Adipocyte (in vitro differentiated cells): ENCODE measurements at regions not wholly inside any gene's neighbourhood (a gene's known extent, or its start where the extent isn't known, plus 50 kb on each side); places are given as distances from the start of the nearest gene placed in this dataset.
"Not testable (repeated sequence)": the region's sequence is repeated elsewhere in the genome, so short reads cannot be mapped to it uniquely, and the experiment has no call there.

Experiments used
- DNase-seq: peaks from one replicate; pipeline ENCODE4 v3.0.0-alpha.2; 2015; ENCODE audit warnings: low read depth
- H3K27me3 ChIP-seq: replicated peaks from 2 replicates; pipeline ENCODE4 v1.7.0; 2013; ENCODE audit warnings: mild to moderate bottlenecking, low read length, moderate library complexity; ENCODE audit not compliant: control insufficient read depth, insufficient read depth
- H3K36me3 ChIP-seq: 2 replicates; pipeline ENCODE4 v1.7.0; 2013; ENCODE audit warnings: low read length, mild to moderate bottlenecking, moderate library complexity; ENCODE audit not compliant: control insufficient read depth, insufficient read depth, severe bottlenecking
- H3K4me1 ChIP-seq: 2 replicates; pipeline ENCODE4 v1.7.0; 2013; ENCODE audit warnings: mild to moderate bottlenecking, low read length, moderate library complexity; ENCODE audit not compliant: control insufficient read depth, insufficient read depth
- H3K4me3 ChIP-seq: 2 replicates; pipeline ENCODE4 v1.7.0; 2013; ENCODE audit warnings: mild to moderate bottlenecking, low read length, moderate library complexity
- H3K9ac ChIP-seq: 2 replicates; pipeline ENCODE4 v1.7.0; 2013; ENCODE audit warnings: mild to moderate bottlenecking, low read length, moderate library complexity
- H3K9me3 ChIP-seq: 2 replicates; pipeline ENCODE4 v1.7.0; 2013; ENCODE audit warnings: mild to moderate bottlenecking, low read length, moderate library complexity; ENCODE audit not compliant: control insufficient read depth

DNA sequence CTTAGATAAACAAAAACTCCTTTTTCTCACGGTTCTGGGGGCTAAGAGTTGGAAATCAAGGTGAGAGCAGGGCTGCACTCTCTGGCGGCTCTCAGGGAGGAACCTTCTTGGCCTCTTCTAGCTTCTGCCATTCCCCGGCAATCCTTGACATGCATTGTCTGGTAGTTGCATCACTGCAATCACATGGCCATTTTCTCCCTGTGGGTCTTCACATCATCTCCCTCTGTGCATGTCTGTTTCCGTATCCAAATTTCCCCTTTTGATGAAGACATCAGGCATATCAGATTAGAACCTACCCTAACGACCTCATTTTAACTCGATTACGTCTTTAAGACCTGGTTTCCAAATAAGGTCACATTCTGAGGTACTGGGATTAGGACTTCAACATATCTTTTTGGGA, 129.2 kb upstream of the MAN2A1 start:
- no peaks in the 10 kb centered on the region for H3K27me3 ChIP-seq
- H3K4me3 ChIP-seq: no peak overlapping the region
- no peak for DNase-seq
- H3K4me1 ChIP-seq: peaks cover 9% of the 10 kb centered on the region
- H3K9ac ChIP-seq: no peak overlapping the region
- no peaks in the 10 kb centered on the region for H3K36me3 ChIP-seq
- no peaks in the 10 kb centered on the region for H3K9me3 ChIP-seq

DNA sequence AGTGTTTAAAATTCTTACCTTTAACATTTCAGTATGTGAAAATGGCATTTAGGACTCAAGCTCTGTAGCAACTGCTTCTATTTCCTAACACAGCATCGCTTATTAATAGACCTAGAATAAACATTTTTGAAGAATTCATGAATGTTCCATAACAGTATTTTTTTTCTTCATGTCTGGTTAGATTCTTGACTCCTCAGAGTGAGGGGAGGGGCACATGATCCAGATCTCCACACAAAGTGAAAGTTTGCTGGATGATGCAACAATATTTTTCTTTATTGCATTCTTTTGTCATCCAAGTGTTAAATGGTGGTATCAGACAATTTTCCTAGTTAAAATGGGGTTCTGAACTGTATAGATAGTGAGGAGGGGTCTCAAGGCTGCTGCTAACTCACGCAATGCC, 130.8 kb upstream of the MAN2A1 start:
- DNase-seq: peak; percentile 52
- no peak overlapping the region for H3K4me3 ChIP-seq
- H3K36me3 ChIP-seq: no peaks in the 10 kb centered on the region
- H3K4me1 ChIP-seq: peaks cover 9% of the 10 kb centered on the region
- H3K27me3 ChIP-seq: no peaks in the 10 kb centered on the region
- no peak overlapping the region for H3K9ac ChIP-seq
- no peaks in the 10 kb centered on the region for H3K9me3 ChIP-seq

- H3K4me3 ChIP-seq: no peak overlapping the region
- H3K36me3 ChIP-seq: no peaks in the 10 kb centered on the region
- H3K4me1 ChIP-seq: peaks cover 9% of the 10 kb centered on the region
- H3K27me3 ChIP-seq: no peaks in the 10 kb centered on the region
- DNase-seq: peak; percentile 4
- H3K9ac ChIP-seq: no peak overlapping the region
- H3K9me3 ChIP-seq: no peaks in the 10 kb centered on the region
Measured at GRCh38 chr5:109558364-109558763, 131.4 kb upstream of the MAN2A1 start.

- Histone ChIP-seq H3K27me3 (no peaks in the 10 kb centered on the region), H3K4me3 (no peak overlapping the region), H3K36me3 (no peaks in the 10 kb centered on the region), H3K9me3 (no peaks in the 10 kb centered on the region), H3K9ac (no peak overlapping the region), H3K4me1 (peaks cover 4% of the 10 kb centered on the region)
- DNase-seq: no peak
Measured at GRCh38 chr5:109553846-109554245, 135.9 kb upstream of the MAN2A1 start.

DNA sequence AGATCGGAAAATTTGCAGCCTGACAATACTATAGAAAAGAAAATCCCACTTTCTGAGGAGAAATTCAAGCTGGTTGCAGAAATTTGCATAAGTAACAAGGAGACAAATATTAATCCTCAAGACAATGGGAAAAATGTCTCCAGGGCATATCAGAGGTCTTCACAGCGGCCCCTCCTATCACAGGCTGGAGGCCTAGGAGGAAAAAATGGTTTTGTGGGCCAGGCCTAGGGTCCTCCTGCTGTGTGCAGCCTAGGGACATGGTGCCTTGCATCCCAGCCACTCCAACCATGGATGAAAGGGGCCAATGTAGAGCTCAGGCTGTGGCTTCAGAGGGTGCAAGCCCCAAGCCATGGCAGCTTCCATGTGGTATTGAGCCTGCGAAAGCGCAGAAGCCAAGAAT, 138.5 kb upstream of the MAN2A1 start:
- H3K4me3 ChIP-seq, H3K9me3 ChIP-seq, DNase-seq, H3K36me3 ChIP-seq, H3K4me1 ChIP-seq, H3K27me3 ChIP-seq, H3K9ac ChIP-seq: not testable (repeated sequence)

- Histone ChIP-seq H3K9ac (no peak overlapping the region), H3K36me3 (no peaks in the 10 kb centered on the region), H3K9me3 (no peaks in the 10 kb centered on the region), H3K4me1 (no peaks in the 10 kb centered on the region), H3K27me3 (no peaks in the 10 kb centered on the region), H3K4me3 (no peak overlapping the region)
- no peak for DNase-seq
Measured at GRCh38 chr5:109550077-109550476, 139.7 kb upstream of the MAN2A1 start.

GRCh38 chr5:109546461-109546860, 136.7 kb upstream of the PJA2 start:
- DNase-seq: peak; percentile 5
- no peaks in the 10 kb centered on the region for H3K36me3 ChIP-seq
- no peaks in the 10 kb centered on the region for H3K27me3 ChIP-seq
- H3K4me1 ChIP-seq: no peaks in the 10 kb centered on the region
- no peak overlapping the region for H3K4me3 ChIP-seq
- H3K9me3 ChIP-seq: no peaks in the 10 kb centered on the region
- H3K9ac ChIP-seq: no peak overlapping the region

DNA sequence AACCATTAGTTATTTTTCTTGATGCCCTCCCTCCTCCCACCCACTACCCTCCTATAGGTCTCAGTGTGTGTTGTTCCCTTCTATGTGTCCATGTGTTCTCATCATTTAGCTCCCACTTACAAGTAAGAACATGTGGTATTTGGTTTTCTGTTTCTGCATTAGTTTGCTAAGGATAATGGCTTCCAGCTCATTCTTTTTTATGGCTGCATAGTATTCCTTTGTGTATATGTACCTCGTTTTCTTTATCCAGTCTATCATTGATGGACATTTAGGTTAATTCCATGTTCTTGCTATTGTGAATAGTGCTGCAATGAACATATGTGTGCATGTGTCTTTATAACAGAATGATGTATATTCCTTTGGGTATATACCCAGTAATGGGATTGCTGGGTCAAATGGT, 135.1 kb upstream of the PJA2 start:
- DNase-seq, H3K9ac ChIP-seq, H3K9me3 ChIP-seq, H3K36me3 ChIP-seq, H3K27me3 ChIP-seq, H3K4me1 ChIP-seq, H3K4me3 ChIP-seq: not testable (repeated sequence)

DNA sequence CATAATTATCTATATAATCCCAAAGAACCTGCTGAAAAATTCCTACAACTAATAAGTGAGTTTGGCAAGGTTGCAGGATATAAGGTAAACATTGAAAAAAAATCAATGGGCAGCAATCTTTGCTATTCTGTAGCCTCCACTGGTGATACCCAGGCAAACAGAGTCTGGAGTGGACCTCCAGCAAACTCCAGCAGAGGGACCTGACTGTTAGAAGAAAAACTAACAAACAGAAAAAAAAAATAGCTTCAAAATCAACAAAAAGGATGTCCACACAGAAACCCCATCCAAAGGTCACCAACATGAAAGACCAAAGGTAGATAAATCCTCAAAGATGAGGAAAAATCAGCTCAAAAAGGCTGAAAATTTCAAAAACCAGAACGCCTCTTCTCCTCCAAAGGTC, 128.9 kb upstream of the PJA2 start:
- H3K36me3 ChIP-seq, H3K9me3 ChIP-seq, H3K4me1 ChIP-seq, H3K4me3 ChIP-seq, DNase-seq, H3K27me3 ChIP-seq, H3K9ac ChIP-seq: not testable (repeated sequence)

GRCh38 chr5:109535090-109535489, 125.3 kb upstream of the PJA2 start:
- not testable (repeated sequence) for H3K27me3 ChIP-seq, H3K36me3 ChIP-seq, DNase-seq, H3K4me3 ChIP-seq, H3K9ac ChIP-seq, H3K9me3 ChIP-seq
- H3K4me1 ChIP-seq: peaks cover 11% of the 10 kb centered on the region

GRCh38 chr5:109533751-109534272, 124.0 kb upstream of the PJA2 start:
- Histone ChIP-seq H3K9me3 (no peaks in the 10 kb centered on the region), H3K4me1 (peaks cover 21% of the 10 kb centered on the region), H3K9ac (peak overlapping the region; percentile 57), H3K36me3 (no peaks in the 10 kb centered on the region), H3K4me3 (peak overlapping the region; percentile 49), H3K27me3 (no peaks in the 10 kb centered on the region)
- peak; percentile 40 for DNase-seq

- DNase-seq: peak; percentile 1
- Histone ChIP-seq H3K36me3 (no peaks in the 10 kb centered on the region), H3K9me3 (no peaks in the 10 kb centered on the region), H3K9ac (no peak overlapping the region), H3K27me3 (no peaks in the 10 kb centered on the region), H3K4me3 (peak overlapping the region; percentile 49), H3K4me1 (peaks cover 21% of the 10 kb centered on the region)
Measured at GRCh38 chr5:109532773-109533364, 123.1 kb upstream of the PJA2 start.
